HCT116 (cell line): ENCODE measurements at regions not wholly inside any gene's neighbourhood (a gene's known extent, or its start where the extent isn't known, plus 50 kb on each side); places are given as distances from the start of the nearest gene placed in this dataset.

ENCODE experiments used
- ATAC-seq: fragments of 200-7000 bp; cut with Tn5 transposase; 2 replicates; pipeline ENCODE4 v1.9.1; 2020; ENCODE audit warnings: mild to moderate bottlenecking, moderate library complexity
- BruUV-seq: library from RNA; stranded (reverse); fragments of 400-500 nt; replicated peaks from 2 replicates; lab custom pipeline; 2021; lab: Mats Ljungman, UMichigan
- CTCF ChIA-PET: fragments of 300-600 bp; sonication (Branson Sonifier 250); formaldehyde crosslinking; loops from one replicate; lab custom pipeline; 2021; ENCODE audit warnings: antibody characterized with exemption; lab: Charles Lee
- POLR2A ChIA-PET: fragments of 300-600, 350-600 bp; sonication (Branson Sonifier 250); formaldehyde crosslinking; loops from one replicate; lab custom pipeline; 2021; ENCODE audit warnings: antibody characterized with exemption; lab: Charles Lee
- RAD21 ChIA-PET, 2 experiments: fragments of 300-600 bp; sonication (Branson Sonifier 250); formaldehyde crosslinking; loops; one replicate each; lab custom pipeline; 2023; ENCODE audit warnings: low total read pairs in 2 of 2; ENCODE audit not compliant: uncharacterized antibody in 2 of 2, unreplicated experiment in 2 of 2, low non-redundant PET in 1 of 2; lab: Charles Lee
- DNase-seq: peaks from one replicate; pipeline ENCODE4 v3.0.0-alpha.2; 2010; ENCODE audit warnings: low read depth, low spot score
- H2AFZ ChIP-seq: fragments of 200-600 bp; shearing (Covaris generic), sonication (generic); 2 replicates; pipeline ENCODE4 v1.6.1; 2017; ENCODE audit warnings: low read depth, mixed run types, mixed read lengths, antibody characterized with exemption, low read length; ENCODE audit not compliant: poor library complexity, severe bottlenecking
- H3K27ac ChIP-seq: 2 replicates; pipeline ENCODE4 v1.5.1; 2012; ENCODE audit warnings: low read depth, low read length
- H3K27me3 ChIP-seq: fragments of 200-600 bp; sonication (generic); 2 replicates; pipeline ENCODE4 v1.6.1; 2016; ENCODE audit warnings: mixed run types, low read length, mixed read lengths; ENCODE audit not compliant: insufficient read depth
- H3K36me3 ChIP-seq, 2 experiments: fragments of 200-500 bp in 1 of 2; fragments of 200-600 bp in 1 of 2; sonication (Bioruptor generic) in 1 of 2; sonication (generic) in 1 of 2; 2 replicates each; pipeline versions ENCODE4 v1.5.1 to v1.6.1; 2014 to 2016; ENCODE audit warnings: low read length in 2 of 2, inconsistent platforms in 1 of 2, mixed read lengths in 1 of 2, mixed run types in 1 of 2; ENCODE audit not compliant: insufficient read depth in 2 of 2, control insufficient read depth in 1 of 2
- H3K4me1 ChIP-seq, 2 experiments: fragments of 200-600 bp in 1 of 2; sonication (generic) in 1 of 2; 2 replicates each; pipeline versions ENCODE4 v1.5.1 to v1.6.1; 2012 to 2017; ENCODE audit warnings: low read length in 2 of 2, inconsistent platforms in 1 of 2, mild to moderate bottlenecking in 1 of 2, mixed read lengths in 1 of 2, mixed run types in 1 of 2, moderate library complexity in 1 of 2; ENCODE audit not compliant: insufficient read depth in 2 of 2, control insufficient read depth in 1 of 2
- H3K4me2 ChIP-seq: fragments of 200-600 bp; sonication (generic); 2 replicates; pipeline ENCODE4 v1.6.1; 2017; ENCODE audit warnings: mixed run types, low read length, mixed read lengths
- H3K4me3 ChIP-seq, 2 experiments: fragments of 200-600 bp in 1 of 2; sonication (generic) in 1 of 2; replicated peaks in 1 of 2; 2 replicates each; pipeline ENCODE4 v1.5.1; 2011 to 2016; ENCODE audit warnings: low read length in 2 of 2, control low read depth in 1 of 2, low read depth in 1 of 2, mild to moderate bottlenecking in 1 of 2, mixed read lengths in 1 of 2, mixed run types in 1 of 2
- H3K79me2 ChIP-seq: fragments of 200-600 bp; sonication (generic); 2 replicates; pipeline ENCODE4 v1.6.1; 2017; ENCODE audit warnings: mild to moderate bottlenecking, mixed run types, low read length, moderate library complexity, mixed read lengths; ENCODE audit not compliant: insufficient read depth
- H3K9ac ChIP-seq: fragments of 200-600 bp; sonication (generic); 2 replicates; pipeline ENCODE4 v1.6.1; 2016; ENCODE audit warnings: low read length, mixed read lengths
- H3K9me2 ChIP-seq: fragments of 200-600 bp; sonication (generic), shearing (Covaris generic); 2 replicates; pipeline ENCODE4 v1.6.1; 2017; ENCODE audit warnings: mixed run types, mild to moderate bottlenecking, moderate library complexity; ENCODE audit not compliant: insufficient read depth
- H3K9me3 ChIP-seq, 2 experiments: fragments of 200-500 bp in 1 of 2; fragments of 200-600 bp in 1 of 2; sonication (Bioruptor generic) in 1 of 2; sonication (generic) in 1 of 2; 2 replicates each; pipeline ENCODE4 v1.6.1; 2014 to 2017; ENCODE audit warnings: low read length in 2 of 2, mixed read lengths in 2 of 2, inconsistent platforms in 1 of 2, low read depth in 1 of 2, mild to moderate bottlenecking in 1 of 2, mixed run types in 1 of 2, moderate library complexity in 1 of 2; ENCODE audit not compliant: control insufficient read depth in 1 of 2, insufficient read depth in 1 of 2
- H4K20me1 ChIP-seq: fragments of 200-600 bp; sonication (generic), shearing (Covaris generic); 2 replicates; pipeline ENCODE4 v1.6.1; 2017; ENCODE audit warnings: mixed run types, mild to moderate bottlenecking, moderate library complexity; ENCODE audit not compliant: insufficient read depth
- ATF3 ChIP-seq: IDR thresholded peaks from 2 replicates; pipeline ENCODE4 v1.6.1; 2012
- CBX3 ChIP-seq: IDR thresholded peaks from 2 replicates; pipeline ENCODE4 v1.6.1; 2012; ENCODE audit warnings: low read depth
- CTCF ChIP-seq, 3 experiments: fragments of 200-600 bp in 1 of 3; sonication (generic) in 1 of 3; IDR thresholded peaks in 2 of 3; conservative IDR thresholded peaks in 1 of 3; 2 replicates each; pipeline ENCODE4 v1.5.1; 2012 to 2017; ENCODE audit warnings: low read depth in 2 of 3, low read length in 2 of 3, antibody characterized with exemption in 1 of 3, borderline replicate concordance in 1 of 3, control low read depth in 1 of 3, mild to moderate bottlenecking in 1 of 3, mixed read lengths in 1 of 3, mixed run types in 1 of 3, moderate library complexity in 1 of 3; ENCODE audit not compliant: insufficient read depth in 1 of 3
- ELF1 ChIP-seq: IDR thresholded peaks from 2 replicates; pipeline ENCODE4 v1.6.1; 2012; ENCODE audit warnings: low read depth, borderline replicate concordance
- EZH2 ChIP-seq: fragments of 200-600 bp; sonication (generic); IDR thresholded peaks from 2 replicates; pipeline ENCODE4 v1.6.1; 2017; ENCODE audit warnings: antibody characterized with exemption, mixed run types
- EZH2phosphoT487 ChIP-seq: fragments of 200-600 bp; IDR thresholded peaks from 2 replicates; pipeline ENCODE4 v1.6.1; 2018; ENCODE audit warnings: antibody characterized with exemption, borderline replicate concordance
- POLR2AphosphoS5 ChIP-seq: IDR thresholded peaks from 2 replicates; pipeline ENCODE4 v1.6.1; 2011; ENCODE audit warnings: mild to moderate bottlenecking, low read depth, low read length, moderate library complexity
- RAD21 ChIP-seq: IDR thresholded peaks from 2 replicates; pipeline ENCODE4 v1.6.1; 2012; ENCODE audit warnings: low read depth, mild to moderate bottlenecking
- REST ChIP-seq: IDR thresholded peaks from 2 replicates; pipeline ENCODE4 v1.6.1; 2012; ENCODE audit warnings: low read depth
- SIN3A ChIP-seq: IDR thresholded peaks from 2 replicates; pipeline ENCODE4 v1.6.1; 2012; ENCODE audit warnings: low read depth
- SP1 ChIP-seq: IDR thresholded peaks from 2 replicates; pipeline ENCODE4 v1.6.1; 2012; ENCODE audit warnings: low read depth
- SRF ChIP-seq: IDR thresholded peaks from 2 replicates; pipeline ENCODE4 v1.6.1; 2012; ENCODE audit warnings: low read depth
- TCF7L2 ChIP-seq: IDR thresholded peaks from 2 replicates; pipeline ENCODE4 v1.7.0; 2011; ENCODE audit warnings: borderline replicate concordance, inconsistent platforms; ENCODE audit not compliant: insufficient read depth, insufficient read length; ENCODE audit errors: extremely low read depth
- YY1 ChIP-seq: IDR thresholded peaks from 2 replicates; pipeline ENCODE4 v1.6.1; 2011; ENCODE audit warnings: low read length, low read depth, moderate library complexity, mild to moderate bottlenecking; ENCODE audit not compliant: insufficient replicate concordance; ENCODE audit errors: extremely low read depth
- ZBTB33 ChIP-seq: IDR thresholded peaks from 2 replicates; pipeline ENCODE4 v1.6.1; 2011; ENCODE audit warnings: mild to moderate bottlenecking, low read length, moderate library complexity; ENCODE audit not compliant: insufficient replicate concordance; ENCODE audit errors: extremely low read depth
- ZFX ChIP-seq: fragments of 450-650 bp; IDR thresholded peaks from 2 replicates; pipeline ENCODE4 v1.6.1; 2017
- ZNF274 ChIP-seq: fragments of 200-500 bp; sonication (Bioruptor generic); IDR thresholded peaks from 2 replicates; pipeline ENCODE4 v1.6.1; 2014; ENCODE audit warnings: mild to moderate bottlenecking, low read depth, low read length, inconsistent platforms
- intact Hi-C: fragments of 100-400 bp; cut with micrococcal nuclease; formaldehyde crosslinking; loops from 2 replicates; pipeline ENCODE4 v1.10.0; 2022

DNA sequence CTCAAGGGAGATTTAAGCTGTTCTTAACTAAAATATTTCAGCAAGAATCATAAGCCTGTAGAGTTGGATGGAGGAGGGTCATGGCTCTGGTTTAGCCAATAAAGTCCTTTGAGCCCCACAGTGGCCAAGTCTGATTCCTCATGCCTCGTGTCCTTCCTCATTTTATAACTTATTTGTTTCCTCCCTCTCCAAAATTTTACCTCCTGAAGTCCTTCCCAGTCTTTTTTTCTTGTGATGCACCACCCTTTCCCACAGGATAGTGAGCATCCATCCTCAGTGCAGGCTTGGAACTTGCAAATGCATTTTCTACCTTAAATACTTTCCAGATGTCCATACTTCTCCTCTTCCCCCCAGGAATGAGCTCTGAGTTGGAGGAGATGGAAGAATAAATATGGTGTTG lies 162.7 kb upstream of the AGTR1 start:
- no peaks in the 10 kb centered on the region for H3K9me3 ChIP-seq
- H2AFZ ChIP-seq = no peak overlapping the region
- TF ChIP-seq ATF3 (no peak), ZFX (no peak), ZNF274 (no peak), ELF1 (no peak), RAD21 (no peak), SP1 (no peak), TCF7L2 (no peak), EZH2 (no peak), POLR2AphosphoS5 (no peak), ZBTB33 (no peak), SIN3A (no peak), SRF (no peak), YY1 (no peak), CTCF (IDR thresholded peaks at IDR 0.05 in 2 of 3, conservative IDR thresholded peaks at IDR 0.05 in 1 of 3; ENCODE audit: borderline replicate concordance in 1 of 3, insufficient read depth in 1 of 3, low read depth in 2 of 3, low read length in 2 of 3) (no peak), CBX3 (no peak), REST (no peak), EZH2phosphoT487 (no peak)
- intact Hi-C loops = no loop called here
- H3K4me2 ChIP-seq = no peak overlapping the region
- ATAC-seq (no peak), DNase-seq (no peak)
- H3K9me2 ChIP-seq = no peaks in the 10 kb centered on the region
- H3K9ac ChIP-seq = no peak overlapping the region
- H3K27me3 ChIP-seq = no peaks in the 10 kb centered on the region
- no peak overlapping the region for H3K4me3 ChIP-seq
- no peaks in the 10 kb centered on the region for H3K4me1 ChIP-seq
- ChIA-PET RAD21 (no interaction called here), POLR2A (no interaction called here), CTCF (no interaction called here)
- no peaks in the 10 kb centered on the region for H4K20me1 ChIP-seq
- no peaks in the 10 kb centered on the region for H3K79me2 ChIP-seq
- BruUV-seq = no TSS peak
- no peaks in the 10 kb centered on the region for H3K36me3 ChIP-seq
- no peak overlapping the region for H3K27ac ChIP-seq
